Cardiac septum (tissue), 1 donor: ENCODE measurements at regions not wholly inside any gene's neighbourhood (a gene's known extent, or its start where the extent isn't known, plus 50 kb on each side); places are given as distances from the start of the nearest gene placed in this dataset.
"Not testable (repeated sequence)": the region's sequence is repeated elsewhere in the genome, so short reads cannot be mapped to it uniquely, and the experiment has no call there.

Source experiments
- DNase-seq: peaks from one replicate; pipeline ENCODE4 v3.0.0-alpha.2; 2020; ENCODE audit warnings: low spot score
- intact Hi-C: fragments of 100-400 bp; cut with DNase I; formaldehyde crosslinking; loops from one replicate; pipeline ENCODE4 v1.14.0; 2022
- donor health status: DM: no; HTN: no; CAD: no.

DNA sequence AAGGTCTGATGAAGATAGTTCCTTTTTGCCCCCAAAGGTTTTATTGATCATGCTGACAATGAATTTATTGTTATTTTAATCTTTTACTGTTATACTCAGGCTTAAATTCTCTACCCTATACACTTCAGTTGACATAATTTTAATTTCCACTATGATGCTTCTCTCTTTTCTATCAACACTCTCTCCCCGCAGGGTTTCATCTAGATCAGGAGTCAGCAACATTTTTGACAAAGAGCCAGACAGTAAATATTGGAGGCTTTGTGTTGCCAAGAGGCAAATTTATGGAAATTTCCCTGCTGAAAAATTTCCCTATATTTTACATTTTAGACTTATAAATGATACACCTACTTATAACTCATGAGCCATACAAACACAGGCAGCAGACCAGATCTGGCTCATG, 524.0 kb upstream of the ZNF337 start:
- intact Hi-C loops, DNase-seq: not testable (repeated sequence)

DNA sequence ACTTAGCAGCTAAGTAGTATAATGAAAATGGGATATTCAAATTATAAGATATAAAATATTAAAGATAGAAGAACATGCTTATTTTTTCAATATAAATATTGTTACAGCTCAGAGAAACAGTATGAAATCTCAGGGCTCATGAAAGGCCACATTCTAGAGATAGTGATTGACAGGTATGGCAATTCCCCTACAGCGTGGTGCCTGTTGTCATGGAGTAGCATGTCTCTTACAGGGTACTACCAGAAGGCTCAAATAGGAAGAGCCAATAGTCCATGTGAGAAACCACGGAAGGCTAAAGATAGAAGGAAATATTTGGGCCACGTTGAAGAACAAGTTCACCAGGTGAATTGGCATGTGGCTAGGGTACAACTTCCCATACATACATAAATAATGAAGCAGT, 522.9 kb upstream of the ZNF337 start:
- DNase-seq, intact Hi-C loops: not testable (repeated sequence)

- intact Hi-C loops, result no loop called here
- no peak for DNase-seq
Observed at GRCh38 chr20:26218301-26218700, 521.6 kb upstream of the ZNF337 start.

DNA sequence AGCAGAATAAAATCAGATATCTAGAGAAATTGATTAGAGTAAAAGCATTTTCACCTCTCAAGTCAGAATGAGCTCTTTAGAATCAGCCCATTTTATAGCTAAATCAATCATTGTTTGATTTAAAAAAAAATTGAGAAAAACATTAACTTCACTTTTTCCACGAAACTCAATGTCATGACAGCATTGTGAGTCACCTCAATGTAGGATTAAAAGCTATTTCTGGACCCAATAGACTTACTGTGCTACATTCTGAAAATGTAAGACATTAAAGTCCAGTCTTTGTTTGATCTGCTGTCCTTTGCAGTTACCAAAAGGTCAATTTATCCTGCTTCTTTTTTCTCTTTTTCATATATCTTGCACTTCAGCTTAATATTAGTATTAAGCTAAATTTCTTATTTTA, 519.4 kb upstream of the ZNF337 start:
- no peak for DNase-seq
- intact Hi-C loops, result no loop called here

GRCh38 chr20:26214991-26215390, 518.3 kb upstream of the ZNF337 start:
- intact Hi-C loops, result no loop called here
- DNase-seq, result no peak

- no peak for DNase-seq
- intact Hi-C loops, result no loop called here
Observed at GRCh38 chr20:26209171-26209941, 512.7 kb upstream of the ZNF337 start.

- DNase-seq, result no peak
Observed at GRCh38 chr20:26208296-26209091, 511.8 kb upstream of the ZNF337 start.

DNA sequence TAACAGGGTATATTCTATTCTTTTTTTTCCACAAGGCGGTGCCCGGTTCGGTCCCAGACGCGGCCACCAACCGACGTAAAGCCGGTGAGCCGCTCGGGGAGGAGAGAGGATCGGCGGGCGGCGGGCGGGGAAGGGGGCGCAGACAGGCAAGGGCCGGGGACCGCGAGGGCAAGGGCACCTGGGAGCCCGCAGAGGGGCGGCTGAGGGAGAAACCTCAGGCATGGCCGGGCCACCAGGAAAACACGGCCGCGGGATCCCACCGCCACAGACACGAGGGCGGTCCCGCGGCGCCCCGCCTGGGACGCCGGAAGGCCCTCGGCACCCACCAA, 511.3 kb upstream of the ZNF337 start:
- not testable (repeated sequence) for DNase-seq

More at GRCh38 chr20:26208296-26209091, 511.8 kb upstream of the ZNF337 start:
- intact Hi-C loops, result no loop called here

DNA sequence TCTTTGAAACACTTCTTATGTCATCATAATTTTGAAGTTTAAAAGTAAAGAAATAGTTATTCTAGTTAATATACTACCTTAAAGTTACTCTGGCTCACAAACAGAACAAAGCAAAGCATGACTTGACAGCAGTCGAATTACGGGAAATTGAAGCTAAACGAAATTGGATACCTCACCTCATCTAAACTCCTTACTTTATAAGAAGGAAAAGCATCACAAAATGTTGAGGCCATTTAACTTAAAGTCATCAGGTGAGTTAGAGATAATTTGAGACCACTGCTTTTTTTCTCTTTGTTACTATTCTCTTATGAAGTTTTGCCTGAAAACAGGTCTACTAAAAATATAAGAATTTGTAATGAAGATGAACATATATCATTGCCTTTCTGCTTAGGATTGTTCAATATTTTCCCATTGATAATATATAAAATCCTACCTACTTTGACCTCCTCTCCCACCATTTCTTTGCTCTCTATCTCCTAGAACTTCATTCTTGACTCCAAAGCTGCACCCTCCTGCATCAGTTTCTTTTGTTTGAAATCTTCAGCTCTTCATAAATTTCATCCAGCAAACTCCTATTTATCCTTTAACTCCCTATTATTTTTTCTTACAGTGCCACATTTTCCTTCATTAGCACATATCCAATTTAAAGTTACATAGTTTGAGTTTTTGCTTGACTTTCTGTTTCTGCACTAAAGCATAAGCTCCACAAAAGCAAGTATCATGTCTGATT, 510.7 kb upstream of the ZNF337 start:
- intact Hi-C loops, result no loop called here
- DNase-seq, result no peak

More for the DNA sequence above, 511.3 kb upstream of the ZNF337 start:
- intact Hi-C loops, result not testable (repeated sequence)

DNA sequence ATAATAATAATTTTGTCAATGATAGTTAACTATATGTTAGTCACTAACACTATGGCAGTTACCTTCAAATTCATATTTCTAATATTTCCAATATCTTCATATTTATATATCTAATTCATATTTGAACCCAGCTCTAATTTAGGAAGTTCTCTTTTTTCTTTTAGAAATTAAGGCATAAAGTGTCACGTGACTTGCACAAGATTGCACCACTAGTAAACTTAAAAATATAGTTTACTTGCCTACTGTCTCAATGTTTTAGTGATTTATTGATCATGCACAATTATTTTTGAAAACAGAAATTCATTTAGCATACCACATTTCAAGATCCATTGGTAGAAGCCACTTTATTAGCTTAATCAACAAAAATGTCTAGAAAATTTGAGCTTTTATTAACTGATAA, 508.7 kb upstream of the ZNF337 start:
- intact Hi-C loops, result no loop called here
- DNase-seq, result no peak

DNA sequence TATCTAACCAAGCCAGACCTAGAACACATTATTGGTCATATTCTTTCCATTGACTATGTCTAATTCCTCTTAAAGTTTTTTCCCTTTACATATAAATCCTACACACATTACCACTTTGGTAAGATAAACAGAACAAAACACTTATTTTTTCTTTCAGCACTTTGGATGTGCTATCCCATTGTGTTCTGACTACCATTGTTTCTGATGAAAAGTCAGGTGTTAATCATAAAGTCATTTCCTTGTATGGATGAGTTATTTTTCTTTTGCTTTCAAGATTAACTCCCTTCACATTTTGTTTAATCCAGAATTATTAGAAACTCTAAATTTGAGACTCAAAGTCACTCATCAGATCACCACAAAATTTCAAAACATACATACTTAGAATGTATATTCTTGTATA, 504.4 kb upstream of the ZNF337 start:
- DNase-seq, intact Hi-C loops: not testable (repeated sequence)

DNA sequence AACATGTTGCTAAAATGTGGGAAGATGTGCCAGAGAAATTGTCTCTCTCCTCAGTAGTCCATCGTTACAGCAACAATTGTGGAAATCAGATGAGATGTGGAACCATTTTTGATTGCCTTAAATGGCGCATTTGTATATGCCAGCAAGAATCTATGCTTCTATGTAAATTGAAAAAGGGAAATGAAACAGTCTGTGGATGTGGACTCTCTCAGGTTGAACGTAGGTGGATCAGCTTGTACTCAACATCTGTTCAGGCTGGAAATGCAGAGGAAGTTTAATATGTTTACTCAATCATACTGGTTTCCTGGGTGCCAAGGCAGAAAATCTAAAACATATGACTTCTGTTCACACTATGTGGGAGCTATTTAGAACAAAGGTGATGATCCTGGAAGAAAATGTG, 490.7 kb upstream of the ZNF337 start:
- intact Hi-C loops, DNase-seq: not testable (repeated sequence)

DNA sequence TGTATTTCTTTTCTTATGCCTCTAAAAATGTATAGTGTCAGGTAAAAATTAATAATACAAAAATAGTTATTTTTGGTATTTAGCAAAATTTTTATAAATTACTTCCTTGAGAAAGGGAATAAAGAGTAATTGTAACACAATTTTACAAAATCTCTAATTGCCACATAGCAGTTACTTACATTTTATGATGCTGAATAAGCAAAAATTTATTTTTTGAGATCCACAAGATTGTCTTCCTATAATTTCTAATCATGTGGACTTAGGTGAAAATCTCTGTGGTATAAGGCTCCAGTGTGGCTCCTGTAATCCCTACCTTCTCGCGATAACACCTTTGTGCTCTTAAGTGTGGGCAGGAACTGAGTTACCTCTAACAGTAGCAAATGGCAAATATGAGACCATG, 487.1 kb upstream of the ZNF337 start:
- intact Hi-C loops, DNase-seq: not testable (repeated sequence)

DNA sequence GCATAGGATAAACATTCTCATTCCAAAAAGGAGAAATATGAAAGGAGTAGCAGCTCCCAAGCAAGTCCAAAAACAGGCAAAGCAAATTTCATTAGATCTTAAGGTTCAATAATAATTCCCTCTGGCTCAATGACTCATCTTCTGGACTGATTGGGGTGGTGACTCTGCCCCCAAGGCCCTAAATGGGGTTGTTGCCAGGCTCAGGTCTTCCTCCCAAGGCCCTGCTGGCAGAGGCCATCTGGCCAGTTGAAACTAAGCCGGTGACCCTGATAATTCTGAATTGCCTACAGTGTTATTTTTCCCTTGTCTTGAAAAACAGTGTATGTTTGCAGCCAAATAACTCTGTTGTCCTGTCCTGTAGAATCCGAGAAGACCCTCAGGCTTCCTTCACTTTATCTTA, 484.7 kb upstream of the ZNF337 start:
- DNase-seq, intact Hi-C loops: not testable (repeated sequence)

DNA sequence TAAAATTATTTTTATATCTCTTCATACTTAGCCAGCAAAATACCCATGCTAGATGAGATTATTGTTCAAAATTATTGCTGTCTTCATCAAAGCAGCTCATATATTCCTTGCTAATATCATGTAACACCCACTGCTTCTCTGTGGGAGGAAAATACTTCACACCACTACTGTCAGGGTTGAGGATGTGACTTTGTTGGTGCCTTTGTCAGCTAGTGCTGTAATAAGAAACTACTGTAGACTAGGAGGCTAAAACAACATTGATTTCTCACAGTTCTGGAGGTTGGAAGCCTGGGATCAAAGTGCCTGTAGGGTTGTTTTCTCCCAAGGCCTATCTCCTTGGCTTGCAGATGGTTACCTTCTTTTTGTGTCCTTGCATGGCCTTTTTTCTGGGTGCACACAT, 475.2 kb upstream of the ZNF337 start:
- intact Hi-C loops, DNase-seq: not testable (repeated sequence)

- DNase-seq, result no peak
- intact Hi-C loops, result no loop called here
Observed at GRCh38 chr20:26169506-26169905, 472.9 kb upstream of the ZNF337 start.

DNA sequence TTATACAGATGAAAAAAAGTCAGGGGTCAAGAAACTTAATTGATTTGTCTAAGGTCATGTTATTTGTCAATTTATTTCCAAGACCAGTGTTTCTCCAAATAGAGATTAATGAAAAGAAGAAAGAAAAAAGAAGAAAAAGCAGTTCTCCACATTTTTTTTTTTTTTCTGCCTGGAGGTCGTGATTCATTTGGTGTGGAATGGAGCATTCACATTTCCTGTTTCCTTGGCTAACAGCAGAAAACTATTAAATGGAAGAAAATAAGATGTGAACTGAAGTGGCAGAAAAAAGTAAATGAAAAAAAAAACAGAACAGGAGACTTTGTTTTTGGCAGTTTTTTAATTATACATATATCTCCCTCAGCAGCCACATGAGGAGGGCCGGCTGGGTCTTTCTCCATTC, 470.8 kb upstream of the ZNF337 start:
- DNase-seq, result no peak
- intact Hi-C loops, result no loop called here

DNA sequence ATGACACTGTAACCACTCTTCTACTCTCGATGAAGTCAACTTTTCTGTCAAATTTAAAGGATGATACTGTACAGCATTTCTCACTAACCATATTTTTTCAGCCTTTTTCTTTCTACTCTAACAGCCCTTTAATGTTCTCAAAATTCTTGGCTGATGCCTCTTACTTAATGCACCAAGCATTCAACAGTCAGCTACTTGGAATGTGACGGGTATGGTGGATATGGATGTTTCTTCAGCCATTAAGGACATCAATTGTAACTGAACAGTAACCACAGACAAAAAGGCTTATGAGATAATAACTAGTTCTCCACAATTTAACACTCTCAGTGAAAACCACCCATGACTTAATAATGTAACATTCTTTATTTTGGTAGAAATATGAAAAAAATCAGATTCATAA, 467.2 kb upstream of the ZNF337 start:
- no peak for DNase-seq
- intact Hi-C loops, result no loop called here

- intact Hi-C loops, DNase-seq: not testable (repeated sequence)
Observed at GRCh38 chr20:26163151-26163550, 466.5 kb upstream of the ZNF337 start.

GRCh38 chr20:26161741-26162140, 465.1 kb upstream of the ZNF337 start:
- intact Hi-C loops, DNase-seq: not testable (repeated sequence)
